Fibroblast of mammary gland (primary cell): ENCODE measurements at regions not wholly inside any gene's neighbourhood (a gene's known extent, or its start where the extent isn't known, plus 50 kb on each side); places are given as distances from the start of the nearest gene placed in this dataset.

Experiments
- DNase-seq: peaks from one replicate; pipeline ENCODE4 v3.0.0-alpha.2; 2010; ENCODE audit warnings: low read depth
- H3K4me3 ChIP-seq: 2 replicates; pipeline ENCODE4 v1.5.1; 2011; ENCODE audit warnings: low read depth, mild to moderate bottlenecking, low read length, moderate library complexity; ENCODE audit not compliant: control insufficient read depth
- TF ChIP-seq, protein P1 (sequence below): conservative IDR thresholded peaks from 2 replicates; pipeline ENCODE4 v1.5.1; 2011; ENCODE audit warnings: low read depth, low read length, inconsistent platforms; ENCODE audit not compliant: control insufficient read depth, insufficient read depth

DNA sequence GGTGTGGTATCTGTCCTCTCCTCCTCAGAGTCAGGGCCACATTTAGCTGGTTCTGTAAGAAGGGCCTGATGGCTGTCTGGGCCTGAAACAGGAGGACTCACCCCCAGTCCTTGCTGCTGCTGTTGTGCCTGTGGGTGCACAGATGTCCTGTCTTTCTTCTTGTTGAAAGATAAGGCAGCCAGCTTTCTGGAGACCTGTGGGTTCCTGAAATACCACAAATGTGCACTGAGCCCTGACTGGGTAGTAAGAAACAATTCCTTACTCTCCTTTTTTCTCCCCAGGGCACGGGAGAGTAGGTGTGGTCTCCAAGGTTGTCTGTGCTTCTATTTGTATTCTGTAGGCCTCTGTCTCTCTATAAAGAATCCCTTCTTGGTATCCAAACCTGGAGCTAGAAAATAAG, 96.2 kb upstream of the DLX2 start:
- TF ChIP-seq, protein P1, sequence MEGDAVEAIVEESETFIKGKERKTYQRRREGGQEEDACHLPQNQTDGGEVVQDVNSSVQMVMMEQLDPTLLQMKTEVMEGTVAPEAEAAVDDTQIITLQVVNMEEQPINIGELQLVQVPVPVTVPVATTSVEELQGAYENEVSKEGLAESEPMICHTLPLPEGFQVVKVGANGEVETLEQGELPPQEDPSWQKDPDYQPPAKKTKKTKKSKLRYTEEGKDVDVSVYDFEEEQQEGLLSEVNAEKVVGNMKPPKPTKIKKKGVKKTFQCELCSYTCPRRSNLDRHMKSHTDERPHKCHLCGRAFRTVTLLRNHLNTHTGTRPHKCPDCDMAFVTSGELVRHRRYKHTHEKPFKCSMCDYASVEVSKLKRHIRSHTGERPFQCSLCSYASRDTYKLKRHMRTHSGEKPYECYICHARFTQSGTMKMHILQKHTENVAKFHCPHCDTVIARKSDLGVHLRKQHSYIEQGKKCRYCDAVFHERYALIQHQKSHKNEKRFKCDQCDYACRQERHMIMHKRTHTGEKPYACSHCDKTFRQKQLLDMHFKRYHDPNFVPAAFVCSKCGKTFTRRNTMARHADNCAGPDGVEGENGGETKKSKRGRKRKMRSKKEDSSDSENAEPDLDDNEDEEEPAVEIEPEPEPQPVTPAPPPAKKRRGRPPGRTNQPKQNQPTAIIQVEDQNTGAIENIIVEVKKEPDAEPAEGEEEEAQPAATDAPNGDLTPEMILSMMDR, result no peak
- no peak overlapping the region for H3K4me3 ChIP-seq
- DNase-seq, result no peak

- no peak overlapping the region for H3K4me3 ChIP-seq
- TF ChIP-seq, protein P1, result peak; percentile 87
- peak; percentile 75 for DNase-seq
Measured at GRCh38 chr2:172200495-172201085, 97.9 kb upstream of the DLX2 start.

- H3K4me3 ChIP-seq, result no peak overlapping the region
- no peak for DNase-seq
- TF ChIP-seq, protein P1, result no peak
Measured at GRCh38 chr2:172204309-172204708, 101.6 kb upstream of the DLX2 start.

GRCh38 chr2:172204762-172205161, 102.1 kb upstream of the DLX2 start:
- H3K4me3 ChIP-seq, result no peak overlapping the region
- no peak for DNase-seq
- TF ChIP-seq, protein P1, result no peak

DNA sequence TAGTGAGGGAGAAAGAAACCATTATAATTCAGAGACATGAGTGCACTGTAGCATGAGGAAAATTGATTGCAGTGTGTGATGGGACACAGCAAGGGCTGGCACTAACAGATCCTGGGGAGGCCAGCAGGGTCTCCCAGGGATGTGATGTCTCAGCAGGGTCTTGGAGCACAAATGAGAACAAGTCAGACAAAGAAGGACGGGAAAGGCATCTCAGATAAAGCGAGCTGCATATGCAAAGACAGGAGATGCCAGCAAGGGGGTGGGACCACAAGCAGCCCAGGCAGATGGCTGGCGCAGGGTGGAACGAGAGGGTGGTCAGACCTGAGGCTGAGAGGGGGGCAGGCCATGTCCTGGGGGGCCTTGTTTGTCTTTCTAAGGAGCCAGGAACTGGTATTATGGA, 102.6 kb upstream of the DLX2 start:
- DNase-seq, result no peak
- TF ChIP-seq, protein P1, result no peak
- no peak overlapping the region for H3K4me3 ChIP-seq

DNA sequence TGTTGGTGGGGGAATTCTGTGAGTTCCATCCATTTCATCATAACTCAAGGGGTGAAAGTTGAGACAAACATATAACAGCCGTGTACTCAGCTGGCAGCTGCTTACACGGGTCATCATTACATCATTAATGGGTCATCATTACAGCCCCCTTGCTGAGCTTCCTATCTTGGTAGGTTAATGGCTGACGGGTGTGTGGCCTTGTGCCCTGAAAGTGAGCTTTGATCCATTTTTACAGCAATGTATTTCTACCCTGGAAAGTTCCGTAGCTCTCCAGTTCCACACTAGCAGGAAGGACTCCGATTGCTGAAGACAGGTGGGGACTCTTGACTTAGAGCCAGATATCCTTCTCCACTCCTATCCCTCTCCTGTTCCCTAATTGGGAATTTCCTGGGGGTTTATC, 105.2 kb upstream of the DLX2 start:
- TF ChIP-seq, protein P1, result no peak
- DNase-seq, result peak; percentile 28
- no peak overlapping the region for H3K4me3 ChIP-seq
